ENCODE measurements at regions not wholly inside any gene's neighbourhood (a gene's known extent, or its start where the extent isn't known, plus 50 kb on each side); places are given as distances from the start of the nearest gene placed in this dataset.

GRCh38 chr9:126116351-126117157 is 210.1 kb upstream of the MVB12B start:
- H3K27me3 ChIP-seq (ENCODE audit: control insufficient read depth, insufficient read depth, low read length), result no peaks in the 10 kb centered on the region
- H3K36me3 ChIP-seq (ENCODE audit: control insufficient read depth, insufficient read depth, low read length), result no peaks in the 10 kb centered on the region
- H3K9me3 ChIP-seq (ENCODE audit: control insufficient read depth, insufficient read depth, low read length), result no peaks in the 10 kb centered on the region
- no peak overlapping the region for H3K9ac ChIP-seq (ENCODE audit: low read depth, low read length)
- H3K4me1 ChIP-seq (ENCODE audit: control insufficient read depth, insufficient read depth, low read length), result no peaks in the 10 kb centered on the region
- no peak overlapping the region for H3K4me3 ChIP-seq (ENCODE audit: low read depth, low read length)

- Histone ChIP-seq H3K36me3 (ENCODE audit: control insufficient read depth, insufficient read depth, low read length) (no peaks in the 10 kb centered on the region), H3K9me3 (ENCODE audit: control insufficient read depth, insufficient read depth, low read length) (no peaks in the 10 kb centered on the region), H3K9ac (ENCODE audit: low read depth, low read length) (no peak overlapping the region), H3K27me3 (ENCODE audit: control insufficient read depth, insufficient read depth, low read length) (no peaks in the 10 kb centered on the region), H3K4me3 (ENCODE audit: low read depth, low read length) (no peak overlapping the region), H3K4me1 (ENCODE audit: control insufficient read depth, insufficient read depth, low read length) (no peaks in the 10 kb centered on the region)
These were observed 209.5 kb upstream of the MVB12B start for GRCh38 chr9:126117158-126117425.

GRCh38 chr9:126117631-126118030 is 209.0 kb upstream of the MVB12B start:
- H3K9me3 ChIP-seq (ENCODE audit: control insufficient read depth, insufficient read depth, low read length), result no peaks in the 10 kb centered on the region
- H3K36me3 ChIP-seq (ENCODE audit: control insufficient read depth, insufficient read depth, low read length), result no peaks in the 10 kb centered on the region
- no peaks in the 10 kb centered on the region for H3K4me1 ChIP-seq (ENCODE audit: control insufficient read depth, insufficient read depth, low read length)
- no peak overlapping the region for H3K9ac ChIP-seq (ENCODE audit: low read depth, low read length)
- no peak overlapping the region for H3K4me3 ChIP-seq (ENCODE audit: low read depth, low read length)
- H3K27me3 ChIP-seq (ENCODE audit: control insufficient read depth, insufficient read depth, low read length), result no peaks in the 10 kb centered on the region

GRCh38 chr9:126119731-126120130 is 206.9 kb upstream of the MVB12B start:
- Histone ChIP-seq H3K9me3 (ENCODE audit: control insufficient read depth, insufficient read depth, low read length) (no peaks in the 10 kb centered on the region), H3K36me3 (ENCODE audit: control insufficient read depth, insufficient read depth, low read length) (no peaks in the 10 kb centered on the region), H3K27me3 (ENCODE audit: control insufficient read depth, insufficient read depth, low read length) (no peaks in the 10 kb centered on the region), H3K9ac (ENCODE audit: low read depth, low read length) (no peak overlapping the region), H3K4me3 (ENCODE audit: low read depth, low read length) (no peak overlapping the region), H3K4me1 (ENCODE audit: control insufficient read depth, insufficient read depth, low read length) (no peaks in the 10 kb centered on the region)

- H3K4me1 ChIP-seq (ENCODE audit: control insufficient read depth, insufficient read depth, low read length), result no peaks in the 10 kb centered on the region
- H3K9ac ChIP-seq (ENCODE audit: low read depth, low read length), result no peak overlapping the region
- no peaks in the 10 kb centered on the region for H3K36me3 ChIP-seq (ENCODE audit: control insufficient read depth, insufficient read depth, low read length)
- no peaks in the 10 kb centered on the region for H3K27me3 ChIP-seq (ENCODE audit: control insufficient read depth, insufficient read depth, low read length)
- no peak overlapping the region for H3K4me3 ChIP-seq (ENCODE audit: low read depth, low read length)
- no peaks in the 10 kb centered on the region for H3K9me3 ChIP-seq (ENCODE audit: control insufficient read depth, insufficient read depth, low read length)
These were observed 203.6 kb upstream of the MVB12B start for GRCh38 chr9:126122901-126123616.

- H3K36me3 ChIP-seq (ENCODE audit: control insufficient read depth, insufficient read depth, low read length), result no peaks in the 10 kb centered on the region
- no peaks in the 10 kb centered on the region for H3K27me3 ChIP-seq (ENCODE audit: control insufficient read depth, insufficient read depth, low read length)
- H3K4me1 ChIP-seq (ENCODE audit: control insufficient read depth, insufficient read depth, low read length), result no peaks in the 10 kb centered on the region
- H3K4me3 ChIP-seq (ENCODE audit: low read depth, low read length), result no peak overlapping the region
- no peaks in the 10 kb centered on the region for H3K9me3 ChIP-seq (ENCODE audit: control insufficient read depth, insufficient read depth, low read length)
- no peak overlapping the region for H3K9ac ChIP-seq (ENCODE audit: low read depth, low read length)
These were observed 202.7 kb upstream of the MVB12B start for GRCh38 chr9:126123927-126124326.

- H3K9me3 ChIP-seq (ENCODE audit: control insufficient read depth, insufficient read depth, low read length), result no peaks in the 10 kb centered on the region
- no peaks in the 10 kb centered on the region for H3K4me1 ChIP-seq (ENCODE audit: control insufficient read depth, insufficient read depth, low read length)
- no peak overlapping the region for H3K4me3 ChIP-seq (ENCODE audit: low read depth, low read length)
- H3K36me3 ChIP-seq (ENCODE audit: control insufficient read depth, insufficient read depth, low read length), result no peaks in the 10 kb centered on the region
- H3K27me3 ChIP-seq (ENCODE audit: control insufficient read depth, insufficient read depth, low read length), result no peaks in the 10 kb centered on the region
- no peak overlapping the region for H3K9ac ChIP-seq (ENCODE audit: low read depth, low read length)
These were observed 201.5 kb upstream of the MVB12B start for GRCh38 chr9:126125177-126125576.

- H3K9me3 ChIP-seq (ENCODE audit: control insufficient read depth, insufficient read depth, low read length), result no peaks in the 10 kb centered on the region
- no peaks in the 10 kb centered on the region for H3K36me3 ChIP-seq (ENCODE audit: control insufficient read depth, insufficient read depth, low read length)
- no peaks in the 10 kb centered on the region for H3K27me3 ChIP-seq (ENCODE audit: control insufficient read depth, insufficient read depth, low read length)
- no peak overlapping the region for H3K4me3 ChIP-seq (ENCODE audit: low read depth, low read length)
- no peaks in the 10 kb centered on the region for H3K4me1 ChIP-seq (ENCODE audit: control insufficient read depth, insufficient read depth, low read length)
- no peak overlapping the region for H3K9ac ChIP-seq (ENCODE audit: low read depth, low read length)
These were observed 201.1 kb upstream of the MVB12B start for GRCh38 chr9:126125577-126125976.

- H3K27me3 ChIP-seq (ENCODE audit: control insufficient read depth, insufficient read depth, low read length), result no peaks in the 10 kb centered on the region
- H3K9ac ChIP-seq (ENCODE audit: low read depth, low read length), result no peak overlapping the region
- no peaks in the 10 kb centered on the region for H3K4me1 ChIP-seq (ENCODE audit: control insufficient read depth, insufficient read depth, low read length)
- H3K9me3 ChIP-seq (ENCODE audit: control insufficient read depth, insufficient read depth, low read length), result no peaks in the 10 kb centered on the region
- H3K36me3 ChIP-seq (ENCODE audit: control insufficient read depth, insufficient read depth, low read length), result no peaks in the 10 kb centered on the region
- H3K4me3 ChIP-seq (ENCODE audit: low read depth, low read length), result no peak overlapping the region
These were observed 200.6 kb upstream of the MVB12B start for GRCh38 chr9:126125992-126126409.

- H3K4me3 ChIP-seq (ENCODE audit: low read depth, low read length), result no peak overlapping the region
- H3K9ac ChIP-seq (ENCODE audit: low read depth, low read length), result no peak overlapping the region
- H3K27me3 ChIP-seq (ENCODE audit: control insufficient read depth, insufficient read depth, low read length), result no peaks in the 10 kb centered on the region
- H3K36me3 ChIP-seq (ENCODE audit: control insufficient read depth, insufficient read depth, low read length), result no peaks in the 10 kb centered on the region
- no peaks in the 10 kb centered on the region for H3K9me3 ChIP-seq (ENCODE audit: control insufficient read depth, insufficient read depth, low read length)
- no peaks in the 10 kb centered on the region for H3K4me1 ChIP-seq (ENCODE audit: control insufficient read depth, insufficient read depth, low read length)
These were observed 199.8 kb upstream of the MVB12B start for GRCh38 chr9:126126807-126127206.

- Histone ChIP-seq H3K27me3 (ENCODE audit: control insufficient read depth, insufficient read depth, low read length) (no peaks in the 10 kb centered on the region), H3K4me1 (ENCODE audit: control insufficient read depth, insufficient read depth, low read length) (no peaks in the 10 kb centered on the region), H3K4me3 (ENCODE audit: low read depth, low read length) (no peak overlapping the region), H3K9ac (ENCODE audit: low read depth, low read length) (no peak overlapping the region), H3K36me3 (ENCODE audit: control insufficient read depth, insufficient read depth, low read length) (no peaks in the 10 kb centered on the region), H3K9me3 (ENCODE audit: control insufficient read depth, insufficient read depth, low read length) (no peaks in the 10 kb centered on the region)
These were observed 199.0 kb upstream of the MVB12B start for GRCh38 chr9:126127591-126127990.

- H3K4me1 ChIP-seq (ENCODE audit: control insufficient read depth, insufficient read depth, low read length), result no peaks in the 10 kb centered on the region
- no peak overlapping the region for H3K4me3 ChIP-seq (ENCODE audit: low read depth, low read length)
- H3K9me3 ChIP-seq (ENCODE audit: control insufficient read depth, insufficient read depth, low read length), result no peaks in the 10 kb centered on the region
- no peaks in the 10 kb centered on the region for H3K27me3 ChIP-seq (ENCODE audit: control insufficient read depth, insufficient read depth, low read length)
- H3K36me3 ChIP-seq (ENCODE audit: control insufficient read depth, insufficient read depth, low read length), result no peaks in the 10 kb centered on the region
- no peak overlapping the region for H3K9ac ChIP-seq (ENCODE audit: low read depth, low read length)
These were observed 198.0 kb upstream of the MVB12B start for GRCh38 chr9:126128494-126129142.
